HG03442 (cell line): ENCODE measurements at regions not wholly inside any gene's neighbourhood (a gene's known extent, or its start where the extent isn't known, plus 50 kb on each side); places are given as distances from the start of the nearest gene placed in this dataset.

Experiments
- ATAC-seq: cut with Tn5 transposase; IDR thresholded peaks from one replicate; pipeline ENCODE4 v1.9.1; 2021; ENCODE audit warnings: mild to moderate bottlenecking, moderate library complexity; ENCODE audit not compliant: unreplicated experiment

- no peak for ATAC-seq
Measured at GRCh38 chr2:33877348-33878016, 278.4 kb upstream of the FAM98A start.

DNA sequence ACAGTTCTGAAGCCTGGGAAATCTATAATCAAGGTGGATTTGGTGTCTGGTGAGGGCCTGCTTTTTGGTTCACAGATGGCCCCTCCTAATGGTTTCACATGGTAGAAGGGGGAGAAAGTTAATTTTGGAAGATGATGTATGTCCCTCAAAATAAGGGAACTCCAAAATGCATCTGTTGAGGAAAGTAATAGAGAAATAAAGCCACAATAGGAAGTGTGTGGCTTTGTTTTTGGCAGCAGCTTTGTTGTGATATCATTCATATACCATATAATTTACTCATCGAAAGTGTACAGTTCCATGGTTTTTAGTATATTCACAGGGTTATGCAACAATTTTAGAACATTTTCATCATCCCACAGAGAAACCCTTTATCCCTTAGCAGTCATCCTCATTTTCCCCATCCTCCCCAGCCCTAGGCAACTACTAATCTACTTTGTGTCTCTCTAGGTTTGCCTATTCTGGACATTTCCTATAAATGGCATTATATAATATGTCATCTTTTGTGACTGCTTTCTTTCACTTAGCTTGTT lies 274.0 kb upstream of the FAM98A start:
- ATAC-seq: no peak

- no peak for ATAC-seq
Measured at GRCh38 chr2:33859811-33860461, 260.8 kb upstream of the FAM98A start.

DNA sequence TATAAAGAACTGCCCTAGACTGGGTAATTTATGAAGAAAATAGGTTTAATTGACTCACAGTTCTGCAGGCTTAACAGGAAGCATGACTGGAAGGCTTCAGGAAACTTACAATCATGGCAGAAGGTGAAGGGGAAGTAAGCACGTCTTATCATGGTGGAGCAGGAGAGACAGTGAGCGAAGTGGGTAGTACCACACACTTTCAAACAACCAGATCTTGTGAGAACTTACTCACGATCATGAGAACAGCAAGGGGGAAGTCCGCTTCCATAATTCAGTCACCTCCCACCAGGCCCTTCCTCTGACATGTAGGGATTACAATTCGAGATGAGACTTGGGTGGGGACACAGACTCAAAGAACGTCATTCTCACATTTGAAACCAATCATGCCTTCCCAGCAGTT lies 260.1 kb upstream of the FAM98A start:
- no peak for ATAC-seq

- ATAC-seq: no peak
Measured at GRCh38 chr2:33848486-33848885, 249.4 kb upstream of the FAM98A start.

DNA sequence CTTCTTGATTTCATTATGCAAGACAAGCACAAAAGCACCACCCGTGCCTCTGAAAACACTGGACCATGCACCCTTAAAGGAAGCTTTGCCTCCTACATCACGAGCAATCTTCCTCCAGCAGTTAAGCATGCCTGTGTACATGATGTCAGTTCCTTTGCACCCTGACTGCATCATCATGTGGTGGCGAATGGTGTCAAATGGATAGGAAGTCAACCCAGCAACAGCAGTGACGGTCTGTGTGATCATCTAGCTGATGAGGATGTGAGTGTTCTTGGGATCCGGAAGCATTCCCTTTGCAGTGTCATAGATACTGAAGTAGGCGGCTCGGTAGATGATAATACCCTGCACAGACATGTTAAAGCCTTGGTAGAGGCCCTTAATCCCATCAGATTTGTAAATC lies 240.7 kb upstream of the FAM98A start:
- no peak for ATAC-seq

DNA sequence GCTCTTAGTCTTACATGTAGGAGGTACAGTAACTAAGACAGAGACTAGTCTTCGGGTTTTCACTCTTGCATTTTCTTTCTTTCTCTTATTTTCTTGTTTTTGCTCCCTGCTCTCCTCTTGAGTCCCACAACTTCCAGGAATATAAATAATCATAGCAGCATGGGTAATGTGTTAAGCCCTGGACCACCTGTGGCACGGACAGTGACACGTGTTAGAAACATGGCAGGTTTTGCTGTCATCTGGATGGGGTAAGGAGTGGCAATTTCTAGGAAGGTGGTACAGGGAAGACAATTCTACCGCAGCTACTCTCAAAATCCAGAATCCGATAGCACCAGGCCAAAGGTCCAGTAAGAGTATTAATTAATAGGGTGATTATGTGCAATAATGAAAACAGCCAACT lies 237.5 kb upstream of the FAM98A start:
- no peak for ATAC-seq

DNA sequence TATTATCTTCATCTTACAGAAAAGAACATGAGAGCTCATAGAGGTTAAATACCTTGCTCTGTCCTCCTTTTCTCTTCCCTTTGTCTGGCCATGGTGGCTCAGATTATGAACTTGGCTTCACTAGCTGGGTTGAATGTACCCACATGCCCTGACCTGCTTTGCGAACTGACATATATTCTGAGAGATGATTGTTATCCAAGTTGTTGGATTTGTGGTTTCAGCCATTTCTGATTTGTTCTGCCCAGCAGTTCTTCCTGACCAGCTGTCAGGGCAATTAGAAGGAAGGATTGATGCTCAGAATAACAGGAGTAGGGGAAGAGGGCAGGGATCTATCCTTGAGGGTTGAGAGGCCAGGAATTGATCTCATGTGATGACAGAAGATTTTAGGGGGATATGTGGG lies 236.8 kb upstream of the FAM98A start:
- no peak for ATAC-seq

DNA sequence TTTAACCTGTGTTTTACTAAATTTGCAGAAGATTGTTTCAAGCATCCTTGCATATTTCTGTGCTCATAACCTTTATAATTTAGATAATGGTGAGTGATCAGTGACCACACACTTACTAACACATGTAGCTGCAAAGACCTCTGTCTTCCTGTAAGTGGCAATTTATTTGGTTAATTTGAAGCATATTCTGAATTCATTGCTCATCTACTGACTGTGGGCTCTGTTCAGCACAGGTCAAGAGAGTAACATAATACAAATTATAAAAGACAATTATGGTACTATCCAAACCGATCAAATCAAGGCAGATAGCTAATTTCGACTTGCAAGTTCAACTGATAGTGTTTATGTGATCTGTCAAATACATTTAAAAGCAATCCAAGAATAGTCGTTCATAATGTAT lies 223.9 kb upstream of the FAM98A start:
- no peak for ATAC-seq

DNA sequence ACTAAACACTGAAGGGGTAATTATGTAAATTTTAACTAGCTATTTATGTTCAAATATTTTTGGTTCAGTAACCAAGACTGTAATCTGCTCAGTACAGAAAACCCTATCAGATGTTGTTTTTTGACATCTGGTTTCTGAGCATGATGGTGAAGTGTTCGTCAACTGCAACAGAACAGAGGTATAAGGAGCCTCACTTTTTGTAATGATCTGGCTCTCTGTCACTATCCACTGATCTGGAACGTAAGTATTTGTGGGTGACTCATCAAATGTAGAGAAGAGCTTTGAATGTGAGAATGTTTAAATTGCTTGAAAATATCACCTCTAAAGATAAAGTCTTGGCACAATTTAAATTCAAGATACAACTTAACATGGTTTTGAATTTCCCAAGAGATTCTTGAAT lies 213.6 kb upstream of the FAM98A start:
- ATAC-seq: no peak

DNA sequence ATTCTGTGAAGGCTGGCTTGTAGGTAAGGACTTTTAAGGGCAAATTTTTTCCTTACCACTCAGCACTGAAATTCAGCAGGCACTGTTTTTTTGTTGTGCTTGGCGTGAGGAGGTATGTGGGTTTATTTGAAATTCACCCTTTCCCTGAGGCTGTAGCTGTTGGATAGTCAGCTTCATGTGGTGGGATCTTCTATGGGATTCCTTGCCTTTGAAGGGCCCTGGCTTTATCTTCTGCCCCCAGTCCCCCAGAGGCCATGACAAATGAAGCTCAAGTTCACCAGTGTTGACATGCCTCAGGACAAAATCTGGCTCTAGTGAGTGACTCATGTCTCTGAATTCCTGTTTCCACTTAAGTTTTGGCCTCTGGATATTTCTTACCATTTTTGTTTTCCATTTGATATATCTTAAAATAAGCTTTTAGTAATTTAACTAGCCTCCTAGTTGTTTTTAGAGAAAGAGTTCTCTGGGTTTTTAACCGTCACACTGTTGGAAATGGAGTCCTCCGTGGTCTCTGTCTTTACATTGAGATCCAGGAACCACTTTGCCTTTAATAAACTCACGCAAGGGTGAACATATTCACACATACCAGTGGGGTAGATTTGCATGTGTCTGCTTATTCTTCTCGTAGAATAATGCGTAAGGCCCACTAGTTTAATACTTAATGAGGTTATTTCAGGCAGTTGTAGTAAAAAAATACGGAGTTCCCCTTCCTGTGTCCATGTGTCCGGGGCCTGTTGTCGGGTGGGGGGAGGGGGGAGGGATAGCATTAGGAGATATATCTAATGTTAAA lies 211.1 kb upstream of the FAM98A start:
- ATAC-seq: no peak

- ATAC-seq: no peak
Measured at GRCh38 chr2:33806041-33806440, 206.9 kb upstream of the FAM98A start.

DNA sequence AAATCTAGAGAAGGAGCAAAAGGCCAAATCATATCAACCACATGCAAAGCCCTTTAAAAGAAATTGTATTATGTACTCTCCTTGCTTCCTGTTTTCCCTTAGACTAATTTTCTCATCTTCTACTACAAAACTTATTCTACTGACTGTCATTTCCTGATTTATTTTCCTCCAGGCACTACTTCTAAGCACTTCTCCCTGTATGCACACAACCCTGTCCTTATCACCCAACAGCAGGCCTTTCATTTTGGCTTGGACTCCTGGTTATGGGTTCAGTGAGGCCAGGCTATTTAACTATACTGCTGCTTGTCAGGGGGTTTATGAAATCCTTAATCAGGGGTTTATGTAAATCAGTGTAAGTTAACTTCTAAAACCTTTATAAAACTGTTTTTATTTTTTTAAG lies 205.1 kb upstream of the FAM98A start:
- no peak for ATAC-seq

GRCh38 chr2:33796511-33796910 lies 197.4 kb upstream of the FAM98A start:
- no peak for ATAC-seq

- ATAC-seq: no peak
Measured at GRCh38 chr2:33791625-33792024, 192.5 kb upstream of the FAM98A start.

DNA sequence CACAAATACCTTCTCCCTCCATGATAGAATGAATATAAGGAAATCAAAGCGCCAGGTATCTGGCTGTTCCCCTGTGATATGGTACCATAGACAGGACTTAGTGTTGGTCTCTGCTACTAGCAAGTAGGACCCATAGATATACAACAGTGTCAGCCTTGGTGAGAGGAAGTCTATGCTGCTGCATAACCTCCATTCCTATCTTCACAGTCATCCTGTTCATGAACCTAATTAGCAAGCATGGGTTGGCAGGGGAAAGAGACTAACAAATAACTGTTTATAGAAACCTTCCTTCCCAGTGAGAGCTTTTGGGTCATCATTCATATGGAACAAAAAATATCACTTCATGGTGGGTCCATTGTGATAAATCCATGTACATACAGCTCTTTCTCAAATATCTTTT lies 188.9 kb upstream of the FAM98A start:
- ATAC-seq: no peak

GRCh38 chr2:33786881-33787280 lies 187.8 kb upstream of the FAM98A start:
- ATAC-seq: no peak

DNA sequence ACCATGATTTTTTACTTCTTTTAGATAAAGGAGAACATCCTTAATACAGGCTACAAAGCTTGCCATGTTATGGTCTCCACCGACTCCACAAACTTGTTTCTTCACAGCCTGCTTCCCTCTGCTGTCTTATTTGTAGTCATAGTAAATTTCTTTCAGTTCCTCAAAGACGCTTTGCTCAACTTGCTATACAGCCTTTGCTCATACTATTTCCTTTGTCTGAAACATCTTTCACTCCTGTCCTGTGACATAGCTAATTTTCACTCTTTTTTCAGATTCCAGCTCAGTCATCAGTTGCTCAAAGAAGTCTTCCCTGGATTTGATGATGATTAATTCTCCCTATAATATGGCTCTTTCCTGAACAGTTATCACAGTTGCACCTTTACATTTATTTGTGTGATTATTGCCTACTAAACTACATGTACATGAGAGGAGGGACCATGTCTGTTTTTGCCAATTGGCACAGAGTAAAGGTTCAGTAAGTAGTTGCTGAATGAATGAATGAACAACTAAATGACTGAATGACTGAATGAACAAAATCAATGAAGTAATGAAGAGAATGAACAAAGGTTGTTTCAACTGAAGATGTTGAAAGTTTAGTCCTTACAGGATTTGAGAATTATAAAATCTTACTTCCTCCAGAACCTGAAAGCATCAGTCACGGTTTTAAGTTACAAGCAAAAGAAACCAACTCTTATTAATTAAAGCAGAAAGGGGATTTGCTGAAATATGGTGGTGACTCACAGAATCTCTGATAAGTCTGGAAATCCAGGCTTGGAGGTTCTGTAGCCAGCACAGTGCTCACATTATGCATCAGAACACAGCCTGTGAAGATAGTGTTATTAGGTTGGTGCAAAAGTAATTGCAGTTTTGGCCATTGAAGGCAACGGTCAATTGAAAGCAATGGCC lies 186.4 kb upstream of the FAM98A start:
- peak; percentile 98 for ATAC-seq

- no peak for ATAC-seq
Measured at GRCh38 chr2:33784488-33784887, 185.4 kb upstream of the FAM98A start.

DNA sequence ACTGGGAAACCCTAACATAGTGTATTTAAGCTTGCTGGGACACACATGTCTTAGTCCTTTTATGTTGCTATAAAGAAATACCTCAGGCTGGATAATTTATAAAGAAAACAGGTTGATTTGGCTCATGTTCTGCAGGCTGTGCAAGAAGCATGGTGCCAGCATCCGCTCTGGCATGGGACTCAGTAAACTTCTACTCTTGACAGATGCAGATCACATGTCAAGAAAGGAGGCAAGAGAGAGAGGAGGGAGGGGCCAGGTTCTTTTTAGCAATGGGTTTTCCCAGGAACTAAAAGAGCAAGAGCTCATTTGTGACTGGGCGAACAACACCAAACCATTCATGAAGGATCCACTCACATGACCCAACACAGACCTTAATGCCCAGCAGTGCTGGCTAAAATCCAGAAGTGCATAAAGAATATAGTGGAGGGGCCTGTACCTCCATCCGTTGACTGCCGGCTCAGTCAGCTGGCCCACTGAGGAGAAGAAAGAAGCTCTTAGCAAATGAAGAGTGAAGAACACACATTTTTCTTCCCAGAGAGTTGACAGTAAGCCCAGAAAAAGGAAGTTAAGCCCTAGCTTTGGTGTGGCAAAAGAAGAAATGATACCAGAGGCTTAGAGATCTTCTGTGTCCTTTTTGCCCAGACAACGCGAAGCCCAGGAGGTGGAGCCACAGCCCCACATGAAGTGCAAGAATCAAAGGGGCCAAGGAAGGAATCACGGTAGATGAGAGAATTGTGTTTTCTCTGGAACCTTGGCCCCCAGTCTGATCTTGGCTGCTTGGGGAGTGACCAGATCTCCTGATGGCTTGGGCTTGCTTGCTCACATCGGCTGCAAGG lies 183.5 kb upstream of the FAM98A start:
- ATAC-seq: no peak
